MV-4-11 (cell line): ENCODE measurements at regions not wholly inside any gene's neighbourhood (a gene's known extent, or its start where the extent isn't known, plus 50 kb on each side); places are given as distances from the start of the nearest gene placed in this dataset.
A peak's percentile ranks its signal among the peaks of the same experiment; 100 is the strongest.
"Not testable (repeated sequence)": the region's sequence is repeated elsewhere in the genome, so short reads cannot be mapped to it uniquely, and the experiment has no call there.

Source experiments
- DNase-seq: peaks from one replicate; lab custom pipeline; 2025; lab: John Stamatoyannopoulos, UW

DNA sequence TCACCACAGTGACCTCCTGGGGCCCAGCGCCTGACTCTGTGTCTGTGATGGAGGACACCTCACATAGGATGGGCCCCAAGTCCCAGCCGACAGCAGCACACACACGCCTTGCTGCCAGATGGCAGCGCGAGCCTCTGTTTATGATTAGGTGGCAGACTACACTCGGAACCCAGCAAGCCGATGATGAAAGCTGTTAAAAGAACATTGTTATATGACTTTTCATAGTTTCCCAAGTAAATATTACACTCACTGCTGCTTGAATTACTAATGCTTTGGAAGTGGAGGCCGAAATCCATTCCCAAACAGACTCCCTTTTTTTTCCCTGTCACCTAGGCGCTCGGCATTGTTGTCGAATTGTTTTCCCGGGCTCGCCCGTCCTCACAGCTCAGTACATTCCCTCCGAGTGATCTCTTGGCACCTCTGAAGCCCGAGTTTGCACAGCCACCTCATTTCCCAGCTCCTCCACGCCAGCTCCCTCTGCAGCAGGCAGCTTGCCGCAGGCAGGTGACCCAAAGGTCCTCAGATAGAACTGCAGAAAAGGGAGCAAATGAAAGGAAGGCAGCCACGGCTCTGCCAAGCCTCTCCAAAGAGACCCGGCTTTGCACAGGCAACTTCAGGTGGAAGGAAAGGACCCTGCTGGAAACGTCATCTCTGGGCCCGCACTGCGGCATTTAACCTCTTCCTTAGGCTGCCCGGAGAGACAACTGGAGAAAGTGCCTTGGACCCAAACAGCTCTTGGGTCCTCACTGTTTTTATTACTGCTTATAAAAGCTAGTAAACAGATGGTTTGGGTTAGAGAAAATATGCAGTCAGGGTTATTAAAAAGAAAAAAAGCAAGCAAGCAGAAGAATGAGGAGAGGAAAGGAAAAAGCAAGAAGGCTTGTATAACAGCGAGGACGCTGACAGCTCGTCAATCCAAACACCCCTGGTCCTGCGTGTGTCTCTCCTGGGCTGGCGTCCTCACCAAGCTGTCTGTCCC is 72.2 kb upstream of the SLC25A33 start:
- no peak for DNase-seq

DNA sequence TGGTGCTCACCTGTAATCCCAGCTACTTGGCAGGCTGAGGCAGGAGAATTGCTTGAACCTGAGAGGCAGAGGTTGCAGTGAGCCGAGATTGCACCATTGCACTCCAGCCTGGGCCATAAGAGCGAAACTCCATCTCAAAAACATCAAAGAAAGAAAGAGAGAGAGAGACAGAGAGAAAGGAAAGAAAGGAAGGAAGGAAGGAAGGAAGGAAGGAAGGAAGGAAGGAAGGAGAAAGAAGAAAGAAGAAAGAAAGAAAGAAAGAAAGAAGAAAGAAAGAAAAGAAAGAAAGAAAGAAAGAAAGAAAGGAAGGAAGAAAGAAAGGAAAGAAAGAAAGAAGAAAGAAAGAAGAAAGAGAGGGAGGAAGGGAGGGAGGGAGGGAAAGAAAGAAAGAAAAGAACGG is 69.4 kb upstream of the SLC25A33 start:
- DNase-seq = not testable (repeated sequence)

- DNase-seq = no peak
Measured at GRCh38 chr1:9471679-9472078, 67.6 kb upstream of the SLC25A33 start.

DNA sequence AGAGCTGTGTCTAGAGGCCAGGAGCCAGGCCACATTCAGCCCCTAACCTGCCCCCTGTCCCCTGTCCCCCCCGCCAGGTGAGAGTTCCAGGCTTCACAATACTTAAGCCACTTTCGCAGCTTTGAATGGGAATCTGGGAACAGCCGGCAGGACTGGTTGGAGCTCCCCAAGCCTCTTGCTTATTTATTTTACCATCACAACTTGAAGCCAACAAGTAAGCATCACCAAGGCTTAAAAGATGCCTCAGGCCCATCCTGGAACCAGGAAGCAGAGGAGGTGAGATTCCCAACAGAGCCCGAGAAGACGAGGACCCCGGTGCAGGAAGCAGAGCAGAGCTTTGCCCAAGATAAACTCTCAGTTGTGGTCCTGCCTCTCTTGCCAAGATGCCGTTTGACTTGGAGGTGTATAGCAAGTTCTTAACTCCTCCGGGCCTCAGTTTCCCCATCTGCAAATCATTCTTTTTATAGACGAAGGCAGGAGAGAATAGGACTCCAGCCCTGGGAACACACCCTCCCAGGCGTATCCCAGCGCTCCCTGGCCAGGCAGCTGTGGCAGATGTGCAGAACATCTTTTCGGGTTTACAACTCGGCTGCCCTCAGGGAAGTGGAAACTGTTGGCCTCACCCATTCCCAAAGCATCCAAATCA is 66.8 kb upstream of the SLC25A33 start:
- no peak for DNase-seq

DNA sequence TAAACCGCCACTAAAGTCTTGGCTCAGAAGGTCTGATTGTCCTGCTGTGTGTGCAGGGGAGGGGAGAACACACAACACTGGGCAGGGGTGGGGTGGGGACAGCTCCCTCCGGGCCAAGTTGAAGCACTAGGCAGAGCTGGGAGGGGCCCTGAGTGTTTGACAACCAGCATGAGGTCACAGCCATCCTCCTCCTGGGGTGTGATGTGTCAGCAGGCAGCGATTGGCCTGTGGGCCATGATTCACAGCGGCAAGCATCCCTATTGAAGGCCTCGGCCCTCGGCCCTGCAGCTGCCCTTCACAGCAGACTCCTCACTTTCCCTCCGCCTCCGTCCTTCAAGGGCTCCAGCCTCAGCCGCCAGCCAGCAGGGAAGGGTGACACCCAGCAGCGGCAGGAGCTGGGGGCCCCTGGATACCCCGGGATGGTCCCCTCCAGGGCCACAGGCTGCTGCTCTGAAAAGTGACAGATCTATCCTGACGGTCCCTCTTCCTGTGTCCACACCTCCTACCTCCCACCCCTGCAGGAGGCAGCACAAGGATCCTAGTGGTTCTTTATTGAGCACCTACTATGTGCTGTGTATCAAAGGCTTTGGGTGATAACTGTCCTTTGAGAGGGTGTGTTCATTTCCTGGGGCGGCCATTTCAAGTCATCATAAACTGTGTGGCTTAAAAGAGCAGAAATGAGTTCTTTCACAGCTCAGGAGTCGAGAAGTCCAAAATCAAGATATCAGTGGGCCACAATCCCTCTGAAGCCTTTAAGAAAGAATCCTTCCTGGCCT is 66.0 kb upstream of the SLC25A33 start:
- DNase-seq = peak; percentile 17

DNA sequence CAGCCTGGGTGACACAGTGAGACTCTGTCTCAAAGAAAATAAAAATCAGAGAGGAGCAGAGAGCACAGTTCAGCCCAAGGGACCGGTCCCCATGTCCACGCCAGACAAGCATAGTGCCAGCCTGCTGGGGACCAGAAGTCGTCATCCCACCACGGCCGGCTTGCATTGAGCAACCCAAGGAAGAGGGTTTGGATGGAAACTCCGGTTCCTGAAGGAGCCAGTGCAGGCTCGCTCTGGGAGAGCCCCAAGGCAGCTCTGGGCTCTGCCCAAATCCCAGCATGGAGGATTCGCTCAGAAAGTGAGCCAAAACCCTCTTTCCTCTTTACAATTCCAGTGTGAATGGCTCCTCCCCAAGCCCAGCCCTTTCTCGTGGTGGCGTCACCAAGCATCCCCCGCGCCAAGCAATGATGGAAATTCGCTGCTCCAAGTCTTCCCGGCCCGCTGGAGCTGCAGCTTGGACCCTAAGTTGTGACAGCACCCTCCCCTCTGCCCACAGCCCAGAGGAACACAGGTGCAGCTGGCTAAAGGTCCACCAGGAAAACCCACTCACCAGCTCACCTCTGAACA is 64.1 kb upstream of the SLC25A33 start:
- DNase-seq = no peak

DNA sequence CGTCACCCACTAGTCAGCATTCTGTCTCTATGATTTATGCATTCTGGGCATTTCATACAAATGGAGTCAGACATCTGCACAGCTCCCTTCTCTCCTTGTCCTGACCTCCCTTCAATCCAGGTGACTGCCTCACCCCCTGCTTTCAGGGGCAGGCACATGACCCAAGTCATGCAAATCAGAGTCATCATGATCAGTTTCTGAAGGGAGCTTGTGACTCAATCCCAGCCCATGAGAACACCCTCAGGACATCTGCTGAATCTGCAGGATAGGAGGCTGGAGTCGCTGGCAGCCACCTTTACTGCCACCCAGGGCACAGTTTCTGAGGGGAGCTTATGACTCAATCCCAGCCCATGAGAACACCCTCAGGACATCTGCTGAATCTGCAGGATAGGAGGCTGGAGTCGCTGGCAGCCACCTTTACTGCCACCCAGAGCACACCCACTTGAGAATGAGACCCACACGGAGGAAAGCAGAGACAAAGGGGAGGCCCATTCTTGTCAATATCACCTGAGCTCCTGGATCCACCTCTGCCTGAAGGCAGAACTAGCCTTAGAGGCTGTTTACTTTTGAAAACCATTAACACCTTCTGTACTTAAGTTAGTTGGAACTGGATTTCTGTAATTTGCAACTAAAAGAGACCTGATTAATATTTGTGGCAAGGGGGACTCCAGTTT is 62.3 kb upstream of the SLC25A33 start:
- no peak for DNase-seq

DNA sequence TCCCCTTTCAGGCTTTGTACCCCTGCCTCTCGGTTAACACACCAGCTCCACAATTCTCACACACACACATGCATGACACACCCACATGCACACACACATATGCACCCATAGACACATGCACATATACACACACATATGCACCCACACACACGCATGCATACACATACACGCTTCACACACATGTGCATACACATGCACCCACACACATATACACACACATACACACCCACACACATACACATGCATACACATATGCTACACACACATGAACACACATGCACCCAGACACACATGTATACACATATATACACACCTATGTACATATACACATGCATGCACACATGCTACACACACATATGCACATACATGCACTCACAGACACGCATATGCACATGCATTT is 61.7 kb upstream of the SLC25A33 start:
- DNase-seq = no peak

DNA sequence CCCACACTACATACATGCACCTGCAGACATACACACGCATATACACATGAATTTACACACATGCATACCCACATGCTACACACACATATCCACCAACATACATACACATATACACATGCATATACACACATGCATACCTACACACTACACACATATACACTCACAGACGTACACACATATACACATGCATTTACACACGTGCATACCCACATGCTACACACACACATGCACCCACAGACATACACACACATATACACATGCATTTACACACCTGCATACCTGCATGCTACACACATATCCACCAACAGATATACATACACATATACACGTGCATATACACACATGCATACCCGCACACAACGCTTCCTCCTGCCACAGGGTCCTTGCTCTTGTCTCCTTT is 61.2 kb upstream of the SLC25A33 start:
- DNase-seq = no peak

- no peak for DNase-seq
Measured at GRCh38 chr1:9481048-9481447, 58.2 kb upstream of the SLC25A33 start.

GRCh38 chr1:9482403-9482802 is 56.9 kb upstream of the SLC25A33 start:
- DNase-seq = no peak

DNA sequence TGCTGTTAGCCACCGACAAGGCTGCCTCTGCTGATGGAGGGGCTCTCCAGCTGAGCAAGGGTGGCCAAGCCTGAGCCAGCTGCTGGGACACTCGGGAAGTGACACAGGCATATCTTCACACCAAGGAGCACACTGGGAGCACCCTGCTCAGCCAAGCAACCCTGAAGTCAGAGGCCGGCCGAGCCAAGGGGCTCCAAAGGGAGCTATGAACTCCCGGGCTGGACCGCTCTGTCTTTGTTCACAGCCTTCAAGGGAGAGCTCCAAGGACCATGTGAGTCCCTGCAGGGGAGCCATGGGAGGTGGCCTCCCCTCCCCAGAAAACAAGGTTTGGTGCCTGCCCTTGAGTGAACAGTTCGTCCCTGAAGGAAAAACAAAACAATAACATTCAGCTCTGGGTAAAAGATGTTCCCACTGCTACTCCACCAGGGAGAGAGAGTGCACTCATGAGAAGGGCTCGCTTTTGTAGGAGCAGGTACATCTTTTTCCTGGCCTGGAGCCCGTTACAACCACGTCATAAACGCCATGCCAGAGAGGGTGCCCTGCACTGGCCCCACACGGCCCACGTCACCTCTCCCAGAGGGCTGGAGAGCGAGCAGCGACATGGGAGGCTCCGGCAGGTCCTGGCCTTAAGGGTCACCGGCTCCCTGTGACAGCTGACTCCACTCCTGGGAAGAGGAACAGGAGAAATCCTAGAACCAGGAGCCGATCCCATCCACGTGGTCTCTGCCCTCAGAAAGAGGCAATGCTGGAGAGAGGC is 56.3 kb upstream of the SLC25A33 start:
- no peak for DNase-seq

- no peak for DNase-seq
Measured at GRCh38 chr1:9486466-9487140, 52.7 kb upstream of the SLC25A33 start.
